PC-3 (cell line): ENCODE measurements at regions not wholly inside any gene's neighbourhood (a gene's known extent, or its start where the extent isn't known, plus 50 kb on each side); places are given as distances from the start of the nearest gene placed in this dataset.

Experiments
- ATAC-seq: fragments of 200-7000 bp; cut with Tn5 transposase; 2 replicates; pipeline ENCODE4 v1.9.1; 2020; ENCODE audit warnings: mild to moderate bottlenecking, moderate library complexity
- BruUV-seq: library from RNA; stranded (reverse); fragments of 400-500 nt; replicated peaks from 2 replicates; lab custom pipeline; 2021; lab: Mats Ljungman, UMichigan
- CTCF ChIA-PET: fragments of 300-600 bp; sonication (Branson Sonifier 250); formaldehyde crosslinking; loops from one replicate; lab custom pipeline; 2022; ENCODE audit warnings: antibody characterized with exemption; lab: Charles Lee
- POLR2A ChIA-PET: fragments of 300-600 bp; sonication (Branson Sonifier 250); formaldehyde crosslinking; loops from one replicate; lab custom pipeline; 2022; ENCODE audit warnings: antibody characterized with exemption; ENCODE audit not compliant: unreplicated experiment; lab: Charles Lee
- DNase-seq: peaks from one replicate; pipeline ENCODE4 v3.0.0-alpha.2; 2015
- H2AFZ ChIP-seq: fragments of 300-600 bp; sonication (generic); 2 replicates; pipeline ENCODE4 v1.6.0; 2016; ENCODE audit warnings: antibody characterized with exemption, low read length
- H3F3A ChIP-seq: fragments of 300-600 bp; sonication (generic); one replicate; pipeline ENCODE4 v1.6.0; 2017; ENCODE audit warnings: antibody characterized with exemption, low read length, control low read depth, mild to moderate bottlenecking; ENCODE audit not compliant: unreplicated experiment
- H3K27ac ChIP-seq: fragments of 300-600 bp; sonication (generic); 2 replicates; pipeline ENCODE4 v1.5.1; 2016; ENCODE audit warnings: mild to moderate bottlenecking, low read length
- H3K27me3 ChIP-seq: fragments of 300-600 bp; sonication (generic); 2 replicates; pipeline ENCODE4 v1.6.1; 2016; ENCODE audit warnings: low read length, mixed read lengths
- H3K36me3 ChIP-seq: fragments of 300-600 bp; sonication (generic); 2 replicates; pipeline ENCODE4 v1.6.1; 2016; ENCODE audit warnings: low read depth, mixed run types, low read length, mixed read lengths
- H3K4me1 ChIP-seq: fragments of 300-600 bp; sonication (generic); 2 replicates; pipeline ENCODE4 v1.5.1; 2016; ENCODE audit warnings: low read length; ENCODE audit not compliant: insufficient read depth
- H3K4me2 ChIP-seq: fragments of 300-600 bp; sonication (generic); 2 replicates; pipeline ENCODE4 v1.6.0; 2016; ENCODE audit warnings: low read length
- H3K4me3 ChIP-seq: fragments of 300-600 bp; sonication (generic); 2 replicates; pipeline ENCODE4 v1.5.1; 2016; ENCODE audit warnings: mild to moderate bottlenecking, low read length, mixed read lengths
- H3K79me2 ChIP-seq: fragments of 300-600 bp; sonication (generic); 2 replicates; pipeline ENCODE4 v1.6.1; 2017; ENCODE audit warnings: low read length, mixed read lengths
- H3K9ac ChIP-seq: fragments of 300-600 bp; sonication (generic); 2 replicates; pipeline ENCODE4 v1.6.0; 2016; ENCODE audit warnings: mild to moderate bottlenecking, low read length
- H3K9me2 ChIP-seq: fragments of 300-600 bp; sonication (generic); replicated peaks from 2 replicates; pipeline ENCODE4 v1.6.1; 2016; ENCODE audit warnings: mixed run types, low read length, mixed read lengths
- H3K9me3 ChIP-seq: fragments of 300-600 bp; sonication (generic); 2 replicates; pipeline ENCODE4 v1.6.1; 2016; ENCODE audit warnings: low read length, mixed read lengths
- H4K20me1 ChIP-seq: fragments of 300-600 bp; sonication (generic); 2 replicates; pipeline ENCODE4 v1.6.1; 2016; ENCODE audit warnings: low read length, mixed read lengths
- EZH2 ChIP-seq: fragments of 300-600 bp; sonication (generic); IDR thresholded peaks from one replicate; pipeline ENCODE4 v1.6.1; 2017; ENCODE audit warnings: antibody characterized with exemption, mild to moderate bottlenecking, low read length; ENCODE audit not compliant: unreplicated experiment
- EZH2phosphoT487 ChIP-seq: fragments of 300-600 bp; sonication (generic); IDR thresholded peaks from 2 replicates; pipeline ENCODE4 v1.6.1; 2018; ENCODE audit warnings: mild to moderate bottlenecking, antibody characterized with exemption, low read length, borderline replicate concordance
- intact Hi-C: fragments of 100-400 bp; cut with micrococcal nuclease; formaldehyde crosslinking; loops from 2 replicates; pipeline ENCODE4 v1.9.0; 2023
- TF ChIP-seq, protein P1 (sequence below): fragments of 300-600 bp; sonication (generic); conservative IDR thresholded peaks from 2 replicates; pipeline ENCODE4 v1.5.1; 2017; ENCODE audit warnings: antibody characterized with exemption, low read depth, mild to moderate bottlenecking, low read length

- Histone ChIP-seq H4K20me1 (no peaks in the 10 kb centered on the region), H3K27me3 (no peaks in the 10 kb centered on the region), H3F3A (no peaks in the 10 kb centered on the region), H3K27ac (no peak overlapping the region), H3K4me2 (no peak overlapping the region), H3K9me2 (no peaks in the 10 kb centered on the region), H3K4me1 (no peaks in the 10 kb centered on the region), H3K36me3 (no peaks in the 10 kb centered on the region), H2AFZ (no peak overlapping the region), H3K4me3 (no peak overlapping the region), H3K9ac (no peak overlapping the region), H3K9me3 (no peaks in the 10 kb centered on the region), H3K79me2 (no peaks in the 10 kb centered on the region)
- ATAC-seq (no peak), DNase-seq (no peak)
- TF ChIP-seq, protein P1, sequence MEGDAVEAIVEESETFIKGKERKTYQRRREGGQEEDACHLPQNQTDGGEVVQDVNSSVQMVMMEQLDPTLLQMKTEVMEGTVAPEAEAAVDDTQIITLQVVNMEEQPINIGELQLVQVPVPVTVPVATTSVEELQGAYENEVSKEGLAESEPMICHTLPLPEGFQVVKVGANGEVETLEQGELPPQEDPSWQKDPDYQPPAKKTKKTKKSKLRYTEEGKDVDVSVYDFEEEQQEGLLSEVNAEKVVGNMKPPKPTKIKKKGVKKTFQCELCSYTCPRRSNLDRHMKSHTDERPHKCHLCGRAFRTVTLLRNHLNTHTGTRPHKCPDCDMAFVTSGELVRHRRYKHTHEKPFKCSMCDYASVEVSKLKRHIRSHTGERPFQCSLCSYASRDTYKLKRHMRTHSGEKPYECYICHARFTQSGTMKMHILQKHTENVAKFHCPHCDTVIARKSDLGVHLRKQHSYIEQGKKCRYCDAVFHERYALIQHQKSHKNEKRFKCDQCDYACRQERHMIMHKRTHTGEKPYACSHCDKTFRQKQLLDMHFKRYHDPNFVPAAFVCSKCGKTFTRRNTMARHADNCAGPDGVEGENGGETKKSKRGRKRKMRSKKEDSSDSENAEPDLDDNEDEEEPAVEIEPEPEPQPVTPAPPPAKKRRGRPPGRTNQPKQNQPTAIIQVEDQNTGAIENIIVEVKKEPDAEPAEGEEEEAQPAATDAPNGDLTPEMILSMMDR = no peak
- TF ChIP-seq EZH2phosphoT487 = no peak
- no peak for TF ChIP-seq EZH2
- BruUV-seq = no TSS peak
- CTCF ChIA-PET = no interaction called here
- intact Hi-C loops = no loop called here
- POLR2A ChIA-PET = no interaction called here
These were observed 282.1 kb downstream of the THBS2 start for GRCh38 chr6:168971549-168971948.

- Histone ChIP-seq H3K4me3 (no peak overlapping the region), H2AFZ (no peak overlapping the region), H3K4me2 (no peak overlapping the region), H3F3A (no peaks in the 10 kb centered on the region), H4K20me1 (no peaks in the 10 kb centered on the region), H3K79me2 (no peaks in the 10 kb centered on the region), H3K9me2 (no peaks in the 10 kb centered on the region), H3K27me3 (no peaks in the 10 kb centered on the region), H3K27ac (no peak overlapping the region), H3K36me3 (no peaks in the 10 kb centered on the region), H3K9me3 (no peaks in the 10 kb centered on the region), H3K4me1 (no peaks in the 10 kb centered on the region), H3K9ac (no peak overlapping the region)
- intact Hi-C loops = no loop called here
- BruUV-seq = no TSS peak
- no peak for DNase-seq
- no peak for TF ChIP-seq EZH2phosphoT487
- no peak for TF ChIP-seq EZH2
- TF ChIP-seq, protein P1 = no peak
- POLR2A ChIA-PET = no interaction called here
- CTCF ChIA-PET = no interaction called here
- no peak for ATAC-seq
These were observed 284.8 kb downstream of the THBS2 start for GRCh38 chr6:168968801-168969200.

DNA sequence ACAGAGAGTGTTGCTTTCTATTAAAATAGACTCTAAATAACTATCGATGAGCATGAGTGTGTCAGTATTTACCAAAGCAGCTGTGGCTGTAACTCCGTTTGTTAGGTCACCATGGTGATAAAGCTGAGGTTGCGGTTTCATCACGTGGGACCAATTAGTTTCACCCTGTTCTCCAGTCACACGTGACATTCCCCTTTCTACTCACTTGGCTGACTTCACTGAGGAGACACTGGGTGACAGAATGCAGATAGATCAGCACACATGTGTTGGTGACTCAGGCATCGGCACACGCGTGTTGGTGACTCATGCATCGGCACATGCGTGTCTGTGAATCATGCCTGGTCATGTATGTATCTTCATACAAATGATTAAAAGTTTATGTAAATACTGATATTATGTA lies 285.4 kb downstream of the THBS2 start:
- ChIA-PET POLR2A (no interaction called here), CTCF (no interaction called here)

More for the DNA sequence above, 285.4 kb downstream of the THBS2 start:
- Histone ChIP-seq H3F3A (no peaks in the 10 kb centered on the region), H3K9me2 (no peaks in the 10 kb centered on the region), H3K27me3 (no peaks in the 10 kb centered on the region), H3K9me3 (no peaks in the 10 kb centered on the region), H3K4me2 (no peak overlapping the region), H3K4me3 (no peak overlapping the region), H3K4me1 (no peaks in the 10 kb centered on the region), H2AFZ (no peak overlapping the region), H3K27ac (no peak overlapping the region), H4K20me1 (no peaks in the 10 kb centered on the region), H3K36me3 (no peaks in the 10 kb centered on the region), H3K9ac (no peak overlapping the region), H3K79me2 (no peaks in the 10 kb centered on the region)
- DNase-seq (peak; percentile 18), ATAC-seq (no peak)
- TF ChIP-seq EZH2 (no peak), EZH2phosphoT487 (no peak)
- TF ChIP-seq, protein P1 = no peak
- intact Hi-C loops = no loop called here
- BruUV-seq = no TSS peak
